HEK293 (cell line): ENCODE measurements at regions not wholly inside any gene's neighbourhood (a gene's known extent, or its start where the extent isn't known, plus 50 kb on each side); places are given as distances from the start of the nearest gene placed in this dataset.

Source experiments
- SP7 ChIP-seq: fragments of 450-650 bp; formaldehyde crosslinking; IDR thresholded peaks from 2 replicates; pipeline ENCODE4 v1.5.1; 2016; ENCODE audit warnings: missing biosample characterization, missing genetic modification characterization
- YY1 ChIP-seq: fragments of 450-650 bp; formaldehyde crosslinking; IDR thresholded peaks from 2 replicates; pipeline ENCODE4 v1.5.1; 2018; ENCODE audit warnings: missing biosample characterization, missing genetic modification characterization
- ZNF133 ChIP-seq: fragments of 450-650 bp; formaldehyde crosslinking; IDR thresholded peaks from 2 replicates; pipeline ENCODE4 v1.5.1; 2016; ENCODE audit warnings: missing biosample characterization, missing genetic modification characterization
- ZNF596 ChIP-seq: fragments of 450-650 bp; IDR thresholded peaks from 2 replicates; pipeline ENCODE4 v1.5.0; 2018; ENCODE audit warnings: missing biosample characterization, mild to moderate bottlenecking, missing genetic modification characterization, moderate library complexity
- TF ChIP-seq, protein P1 (sequence below): fragments of 450-650 bp; formaldehyde crosslinking; IDR thresholded peaks from 2 replicates; pipeline ENCODE4 v1.5.1; 2016; ENCODE audit warnings: missing biosample characterization, missing genetic modification characterization
- TF ChIP-seq, protein P2 (sequence below): fragments of 450-650 bp; formaldehyde crosslinking; IDR thresholded peaks from 2 replicates; pipeline ENCODE4 v1.5.1; 2016; ENCODE audit warnings: missing biosample characterization, missing genetic modification characterization

DNA sequence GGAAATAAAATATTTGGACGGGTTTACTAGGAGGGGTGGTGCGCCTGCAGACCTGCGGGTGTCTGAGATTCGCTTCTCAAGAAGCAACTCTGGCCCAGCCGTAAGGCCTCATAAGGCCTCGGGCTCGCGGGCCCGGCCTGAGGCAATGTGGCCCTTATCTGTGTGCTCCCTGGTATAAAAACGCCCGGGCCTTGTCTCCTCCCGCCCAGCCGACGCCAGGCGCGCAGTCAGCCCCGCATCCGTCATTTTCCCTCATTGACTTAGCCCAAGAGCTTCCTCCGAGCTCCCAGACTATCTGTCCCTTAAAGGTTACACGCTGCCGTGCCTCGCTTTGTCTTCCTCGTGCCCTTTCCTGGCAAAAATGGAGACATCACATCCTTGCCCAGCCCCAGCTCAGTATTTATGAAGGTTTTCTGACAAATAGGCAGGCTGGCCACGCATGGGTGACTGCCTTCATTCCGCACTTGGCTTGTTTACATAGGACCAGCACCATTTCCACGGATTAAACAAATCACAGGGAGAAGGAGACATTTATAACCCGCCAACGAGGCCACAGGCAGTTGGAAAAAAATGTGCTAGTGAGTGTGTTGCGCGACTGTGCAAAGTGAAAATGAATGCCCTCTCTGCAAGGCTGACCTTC lies 74.5 kb upstream of the TBCA start:
- TF ChIP-seq YY1 (tag by site-specific recombination), result no peak
- TF ChIP-seq, protein P1, sequence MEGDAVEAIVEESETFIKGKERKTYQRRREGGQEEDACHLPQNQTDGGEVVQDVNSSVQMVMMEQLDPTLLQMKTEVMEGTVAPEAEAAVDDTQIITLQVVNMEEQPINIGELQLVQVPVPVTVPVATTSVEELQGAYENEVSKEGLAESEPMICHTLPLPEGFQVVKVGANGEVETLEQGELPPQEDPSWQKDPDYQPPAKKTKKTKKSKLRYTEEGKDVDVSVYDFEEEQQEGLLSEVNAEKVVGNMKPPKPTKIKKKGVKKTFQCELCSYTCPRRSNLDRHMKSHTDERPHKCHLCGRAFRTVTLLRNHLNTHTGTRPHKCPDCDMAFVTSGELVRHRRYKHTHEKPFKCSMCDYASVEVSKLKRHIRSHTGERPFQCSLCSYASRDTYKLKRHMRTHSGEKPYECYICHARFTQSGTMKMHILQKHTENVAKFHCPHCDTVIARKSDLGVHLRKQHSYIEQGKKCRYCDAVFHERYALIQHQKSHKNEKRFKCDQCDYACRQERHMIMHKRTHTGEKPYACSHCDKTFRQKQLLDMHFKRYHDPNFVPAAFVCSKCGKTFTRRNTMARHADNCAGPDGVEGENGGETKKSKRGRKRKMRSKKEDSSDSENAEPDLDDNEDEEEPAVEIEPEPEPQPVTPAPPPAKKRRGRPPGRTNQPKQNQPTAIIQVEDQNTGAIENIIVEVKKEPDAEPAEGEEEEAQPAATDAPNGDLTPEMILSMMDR (tag by site-specific recombination), result no peak
- TF ChIP-seq, protein P2, sequence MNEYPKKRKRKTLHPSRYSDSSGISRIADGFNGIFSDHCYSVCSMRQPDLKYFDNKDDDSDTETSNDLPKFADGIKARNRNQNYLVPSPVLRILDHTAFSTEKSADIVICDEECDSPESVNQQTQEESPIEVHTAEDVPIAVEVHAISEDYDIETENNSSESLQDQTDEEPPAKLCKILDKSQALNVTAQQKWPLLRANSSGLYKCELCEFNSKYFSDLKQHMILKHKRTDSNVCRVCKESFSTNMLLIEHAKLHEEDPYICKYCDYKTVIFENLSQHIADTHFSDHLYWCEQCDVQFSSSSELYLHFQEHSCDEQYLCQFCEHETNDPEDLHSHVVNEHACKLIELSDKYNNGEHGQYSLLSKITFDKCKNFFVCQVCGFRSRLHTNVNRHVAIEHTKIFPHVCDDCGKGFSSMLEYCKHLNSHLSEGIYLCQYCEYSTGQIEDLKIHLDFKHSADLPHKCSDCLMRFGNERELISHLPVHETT (tag by site-specific recombination), result no peak
- no peak for TF ChIP-seq ZNF596 (tag by site-specific recombination)
- TF ChIP-seq ZNF133 (tag by site-specific recombination), result no peak
- TF ChIP-seq SP7, result no peak
